Kidney capillary endothelial cell (primary cell): ENCODE measurements at regions not wholly inside any gene's neighbourhood (a gene's known extent, or its start where the extent isn't known, plus 50 kb on each side); places are given as distances from the start of the nearest gene placed in this dataset.

Source experiments
- DNase-seq: peaks from one replicate; pipeline ENCODE4 v3.0.0-alpha.2; 2018; ENCODE audit warnings: low spot score

- no peak for DNase-seq
These were observed 309.2 kb upstream of the ZMIZ1 start for GRCh38 chr10:78759456-78760120.

GRCh38 chr10:78760463-78761310 is 308.1 kb upstream of the ZMIZ1 start:
- no peak for DNase-seq

GRCh38 chr10:78761311-78761781 is 307.4 kb upstream of the ZMIZ1 start:
- no peak for DNase-seq

GRCh38 chr10:78762086-78762630 is 306.6 kb upstream of the ZMIZ1 start:
- no peak for DNase-seq

GRCh38 chr10:78763234-78763633 is 305.5 kb upstream of the ZMIZ1 start:
- DNase-seq: no peak

GRCh38 chr10:78763651-78764395 is 304.9 kb upstream of the ZMIZ1 start:
- no peak for DNase-seq

- no peak for DNase-seq
These were observed 304.3 kb upstream of the ZMIZ1 start for GRCh38 chr10:78764436-78764835.

- DNase-seq: no peak
These were observed 303.8 kb upstream of the ZMIZ1 start for GRCh38 chr10:78764846-78765430.

- DNase-seq: no peak
These were observed 302.9 kb upstream of the ZMIZ1 start for GRCh38 chr10:78765726-78766335.

- no peak for DNase-seq
These were observed 302.2 kb upstream of the ZMIZ1 start for GRCh38 chr10:78766603-78767002.

- DNase-seq: no peak
These were observed 300.5 kb upstream of the ZMIZ1 start for GRCh38 chr10:78768041-78768835.

GRCh38 chr10:78768876-78769275 is 299.9 kb upstream of the ZMIZ1 start:
- no peak for DNase-seq

GRCh38 chr10:78769526-78769925 is 299.2 kb upstream of the ZMIZ1 start:
- no peak for DNase-seq

- DNase-seq: no peak
These were observed 298.3 kb upstream of the ZMIZ1 start for GRCh38 chr10:78770167-78771090.

GRCh38 chr10:78771260-78771659 is 297.5 kb upstream of the ZMIZ1 start:
- no peak for DNase-seq

- DNase-seq: no peak
These were observed 296.8 kb upstream of the ZMIZ1 start for GRCh38 chr10:78771808-78772455.

GRCh38 chr10:78772486-78772885 is 296.3 kb upstream of the ZMIZ1 start:
- no peak for DNase-seq

- no peak for DNase-seq
These were observed 295.7 kb upstream of the ZMIZ1 start for GRCh38 chr10:78772986-78773530.

- DNase-seq: no peak
These were observed 294.2 kb upstream of the ZMIZ1 start for GRCh38 chr10:78774614-78774998.
